ENCODE measurements at regions not wholly inside any gene's neighbourhood (a gene's known extent, or its start where the extent isn't known, plus 50 kb on each side); places are given as distances from the start of the nearest gene placed in this dataset.

DNA sequence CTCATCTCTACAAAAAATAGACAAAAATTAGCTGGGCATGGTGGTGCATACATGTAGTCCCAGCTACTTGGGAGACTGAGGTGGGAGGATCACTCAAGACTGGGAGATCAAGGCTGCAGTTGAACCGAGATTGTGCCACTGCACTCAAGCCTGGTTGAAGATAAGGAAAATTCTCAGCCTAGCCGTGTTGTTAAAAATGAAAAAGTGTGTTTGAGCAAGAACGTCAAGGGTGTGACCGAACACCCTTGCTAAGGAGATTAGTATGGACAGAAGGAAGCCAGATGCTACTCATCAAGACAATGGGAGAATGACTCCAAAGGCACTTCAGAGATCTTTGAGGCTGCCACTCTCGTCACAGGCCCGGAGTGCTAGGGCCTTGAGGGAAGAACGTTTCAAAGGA is 70.0 kb upstream of the NDUFV2 start:
- TF ChIP-seq CTCF (IDR thresholded peaks at IDR 0.05) (no peak), POLR2A (IDR thresholded peaks at IDR 0.05) (no peak)

Data from thyroid gland (tissue), 4 donors.